Nephron progenitor cell (in vitro differentiated cells): ENCODE measurements at regions not wholly inside any gene's neighbourhood (a gene's known extent, or its start where the extent isn't known, plus 50 kb on each side); places are given as distances from the start of the nearest gene placed in this dataset.
A peak's percentile ranks its signal among the peaks of the same experiment; 100 is the strongest.

ENCODE experiments used
- DNase-seq: peaks from one replicate; pipeline ENCODE4 v3.0.0; 2021
- H3K27ac Mint-ChIP-seq: 2 replicates; pipeline ENCODE4 v1.8.0; 2021; ENCODE audit warnings: mild to moderate bottlenecking, moderate library complexity, mixed read lengths
- H3K27me3 Mint-ChIP-seq: 2 replicates; pipeline ENCODE4 v1.8.0; 2021; ENCODE audit warnings: mild to moderate bottlenecking, low read depth, mixed read lengths; ENCODE audit not compliant: poor library complexity
- H3K36me3 Mint-ChIP-seq: 2 replicates; pipeline ENCODE4 v1.8.0; 2021; ENCODE audit warnings: low read depth, mixed read lengths
- H3K4me1 Mint-ChIP-seq: 2 replicates; pipeline ENCODE4 v1.8.0; 2021; ENCODE audit warnings: mixed read lengths
- H3K4me3 Mint-ChIP-seq: 2 replicates; pipeline ENCODE4 v1.8.0; 2021; ENCODE audit warnings: mild to moderate bottlenecking, moderate library complexity, mixed read lengths
- H3K9me3 Mint-ChIP-seq: 2 replicates; pipeline ENCODE4 v1.8.0; 2021; ENCODE audit warnings: mild to moderate bottlenecking, moderate library complexity, mixed read lengths
- CTCF ChIP-seq: fragments of 200-600 bp; sonication (generic); IDR thresholded peaks from 2 replicates; pipeline ENCODE4 v1.5.0; 2021; ENCODE audit warnings: antibody characterized with exemption

DNA sequence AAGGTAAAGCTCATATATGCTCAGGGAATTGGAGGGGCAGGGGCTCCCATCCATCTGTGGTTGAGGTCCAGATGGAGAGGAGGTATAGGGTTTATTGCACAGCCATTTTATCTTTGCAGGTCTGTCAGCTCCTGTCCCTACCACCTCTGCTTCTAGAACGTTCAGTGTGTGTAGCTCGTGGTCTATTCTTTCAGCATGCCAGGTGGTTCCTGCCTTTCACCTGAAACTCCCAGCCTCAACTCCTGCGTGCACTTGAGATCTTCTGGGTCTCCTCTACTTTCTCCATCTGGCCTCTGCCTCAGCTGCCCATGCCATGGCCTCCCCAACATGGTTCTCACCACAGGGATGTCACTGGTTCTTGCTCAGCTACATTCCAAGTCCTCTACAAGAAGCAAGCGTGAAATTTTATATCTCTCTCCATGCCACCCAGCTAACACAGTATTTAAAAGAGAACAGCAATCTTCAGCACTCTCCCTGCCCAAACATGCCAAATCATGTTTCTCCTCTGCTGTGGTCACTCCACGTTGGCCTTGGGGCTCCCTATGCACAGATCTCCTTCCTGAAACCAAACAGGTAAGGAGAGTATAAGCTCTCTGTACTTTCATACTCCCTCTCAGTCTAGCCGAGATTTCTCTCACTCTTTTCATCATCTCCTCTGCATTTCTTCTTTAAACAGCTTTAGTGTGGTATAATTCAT lies 157.8 kb upstream of the TRPC6 start:
- Mint-ChIP-seq H3K27me3 (no peaks in the 10 kb centered on the region), H3K4me3 (no peak overlapping the region), H3K4me1 (peaks cover 13% of the 10 kb centered on the region), H3K27ac (no peak overlapping the region), H3K36me3 (no peaks in the 10 kb centered on the region), H3K9me3 (no peaks in the 10 kb centered on the region)
- no peak for DNase-seq
- TF ChIP-seq CTCF = no peak

- Mint-ChIP-seq H3K4me1 (peaks cover 13% of the 10 kb centered on the region), H3K27ac (no peak overlapping the region), H3K36me3 (no peaks in the 10 kb centered on the region), H3K4me3 (no peak overlapping the region), H3K9me3 (no peaks in the 10 kb centered on the region), H3K27me3 (no peaks in the 10 kb centered on the region)
- no peak for DNase-seq
- no peak for TF ChIP-seq CTCF
Measured at GRCh38 chr11:101741061-101741460, 157.3 kb upstream of the TRPC6 start.

DNA sequence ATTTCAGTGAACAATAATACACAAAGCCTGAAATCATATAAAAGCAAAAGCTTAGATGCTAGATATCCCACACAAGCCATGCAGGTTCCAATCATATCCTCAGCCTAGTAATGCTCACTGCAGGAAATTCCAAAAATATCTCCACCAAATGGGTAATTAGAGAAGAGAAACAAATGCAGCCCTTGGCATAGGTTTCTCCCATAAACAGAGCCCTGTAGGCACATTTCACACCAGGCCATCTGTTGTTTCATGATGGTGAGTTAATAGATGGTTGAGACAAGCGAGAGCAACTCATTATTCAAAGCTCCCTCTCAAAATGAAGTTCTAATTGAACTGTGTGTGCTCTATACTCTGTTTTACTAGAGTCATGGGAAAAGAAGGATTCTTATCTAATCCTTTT lies 154.6 kb upstream of the TRPC6 start:
- H3K9me3 Mint-ChIP-seq = no peaks in the 10 kb centered on the region
- DNase-seq = no peak
- no peak overlapping the region for H3K4me3 Mint-ChIP-seq
- TF ChIP-seq CTCF = no peak
- no peaks in the 10 kb centered on the region for H3K27me3 Mint-ChIP-seq
- H3K27ac Mint-ChIP-seq = peak overlapping the region; percentile 36
- H3K36me3 Mint-ChIP-seq = no peaks in the 10 kb centered on the region
- peaks cover 13% of the 10 kb centered on the region for H3K4me1 Mint-ChIP-seq

DNA sequence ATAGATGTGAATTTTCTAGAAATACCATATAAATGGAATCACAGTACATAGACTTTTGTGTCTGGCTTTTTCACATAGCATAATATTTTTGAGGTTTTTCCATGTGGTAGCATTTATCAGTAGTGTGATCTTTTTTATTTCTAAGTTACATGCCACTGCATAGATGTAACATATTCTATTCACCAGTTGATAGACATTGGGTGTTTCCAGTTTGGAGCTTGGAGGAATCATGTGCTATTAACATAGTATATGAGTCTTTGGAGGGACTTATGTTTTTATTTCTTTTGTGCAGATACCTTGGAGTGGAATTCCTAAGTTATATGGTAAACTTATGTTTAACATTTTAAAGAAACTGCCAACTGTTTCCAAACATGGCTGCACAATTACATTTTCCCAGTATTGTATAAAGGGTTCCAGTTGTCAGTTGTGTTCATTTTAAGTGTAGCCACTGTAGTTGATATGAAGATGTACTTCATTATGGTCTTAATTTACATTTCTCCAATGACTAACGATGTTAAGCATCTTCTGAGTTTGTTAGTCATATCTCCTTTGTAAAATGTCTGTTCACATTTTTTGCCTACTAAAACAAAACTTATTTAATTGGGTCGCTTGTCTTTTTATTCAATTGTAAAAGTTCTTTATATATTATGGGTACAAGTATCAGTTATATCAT lies 145.7 kb upstream of the TRPC6 start:
- no peaks in the 10 kb centered on the region for H3K9me3 Mint-ChIP-seq
- H3K4me1 Mint-ChIP-seq = no peaks in the 10 kb centered on the region
- peaks cover 7% of the 10 kb centered on the region for H3K27me3 Mint-ChIP-seq
- no peak overlapping the region for H3K27ac Mint-ChIP-seq
- no peak overlapping the region for H3K4me3 Mint-ChIP-seq
- no peaks in the 10 kb centered on the region for H3K36me3 Mint-ChIP-seq
- no peak for DNase-seq
- TF ChIP-seq CTCF = no peak

GRCh38 chr11:101727451-101727850 lies 143.6 kb upstream of the TRPC6 start:
- no peak for DNase-seq
- no peak overlapping the region for H3K27ac Mint-ChIP-seq
- H3K4me3 Mint-ChIP-seq = no peak overlapping the region

More at GRCh38 chr11:101727451-101727850, 143.6 kb upstream of the TRPC6 start:
- peaks cover 7% of the 10 kb centered on the region for H3K27me3 Mint-ChIP-seq
- H3K36me3 Mint-ChIP-seq = no peaks in the 10 kb centered on the region
- no peak for TF ChIP-seq CTCF
- H3K9me3 Mint-ChIP-seq = no peaks in the 10 kb centered on the region
- H3K4me1 Mint-ChIP-seq = no peaks in the 10 kb centered on the region
